ENCODE measurements at regions not wholly inside any gene's neighbourhood (a gene's known extent, or its start where the extent isn't known, plus 50 kb on each side); places are given as distances from the start of the nearest gene placed in this dataset.
A peak's percentile ranks its signal among the peaks of the same experiment; 100 is the strongest.

- no peak for TF ChIP-seq EP300 (IDR thresholded peaks at IDR 0.05)
- no peak for TF ChIP-seq POLR2A (IDR thresholded peaks at IDR 0.05)
Observed at GRCh38 chr14:104383088-104383995, 196.2 kb upstream of the C14orf180 start.

GRCh38 chr14:104383996-104384775 is 195.4 kb upstream of the C14orf180 start:
- TF ChIP-seq CTCF (IDR thresholded peaks at IDR 0.05) (no peak), EP300 (IDR thresholded peaks at IDR 0.05) (no peak), POLR2AphosphoS5 (IDR thresholded peaks at IDR 0.05) (no peak), POLR2A (IDR thresholded peaks at IDR 0.05) (no peak)
- Histone ChIP-seq H3K4me1 (peaks cover 0 to 8% (median 0%) of the 10 kb centered on the region in 4 donors), H3K36me3 (no peaks in the 10 kb centered on the region), H3K4me3 (no peak overlapping the region), H3K27me3 (peaks cover 0 to 34% (median 8%) of the 10 kb centered on the region in 3 donors), H3K9me3 (peaks cover 0 to 23% (median 19%) of the 10 kb centered on the region in 4 donors), H3K27ac (no peak overlapping the region)
- peak in 1 of 2 donors; percentile 71 for DNase-seq
- 35 to 57% (median 46%) methylated on average over 18 to 19 of the region's 19 CpGs for WGBS, 5 donors
- intact Hi-C loops (cut with DNase I; ENCODE audit: low total_unique reads): no loop called here

More at GRCh38 chr14:104383088-104383995, 196.2 kb upstream of the C14orf180 start:
- Histone ChIP-seq H3K4me3 (no peak overlapping the region), H3K27ac (no peak overlapping the region), H3K4me1 (peaks cover 0 to 8% (median 0%) of the 10 kb centered on the region in 4 donors), H3K9me3 (peaks cover 0 to 24% (median 20%) of the 10 kb centered on the region in 4 donors), H3K27me3 (peaks cover 0 to 42% (median 8%) of the 10 kb centered on the region in 3 donors), H3K36me3 (no peaks in the 10 kb centered on the region)
- DNase-seq: peak in 1 of 2 donors; percentile 32
- WGBS, 5 donors: 33 to 45% (median 41%) methylated on average over 26 of the region's 26 CpGs
- intact Hi-C loops (cut with DNase I; ENCODE audit: low total_unique reads): no loop called here

GRCh38 chr14:104384776-104385071 is 194.8 kb upstream of the C14orf180 start:
- H3K4me3 ChIP-seq: no peak overlapping the region
- peaks cover 0 to 18% (median 14%) of the 10 kb centered on the region in 4 donors for H3K9me3 ChIP-seq
- peaks cover 0 to 33% (median 8%) of the 10 kb centered on the region in 3 donors for H3K27me3 ChIP-seq
- 80 to 94% (median 87%) methylated on average over 4 to 6 of the region's 6 CpGs for WGBS, 5 donors
- no peaks in the 10 kb centered on the region for H3K36me3 ChIP-seq
- no peak for DNase-seq
- H3K4me1 ChIP-seq: peaks cover 0 to 8% (median 0%) of the 10 kb centered on the region in 4 donors
- TF ChIP-seq POLR2AphosphoS5 (IDR thresholded peaks at IDR 0.05) (no peak), POLR2A (IDR thresholded peaks at IDR 0.05) (no peak), EP300 (IDR thresholded peaks at IDR 0.05) (no peak), CTCF (IDR thresholded peaks at IDR 0.05) (no peak)
- no peak overlapping the region for H3K27ac ChIP-seq
- intact Hi-C loops (cut with DNase I; ENCODE audit: low total_unique reads): no loop called here

- Histone ChIP-seq H3K4me3 (no peak overlapping the region), H3K4me1 (peaks cover 0 to 8% (median 0%) of the 10 kb centered on the region in 4 donors), H3K36me3 (no peaks in the 10 kb centered on the region), H3K9me3 (peaks cover 0 to 14% (median 11%) of the 10 kb centered on the region in 4 donors), H3K27ac (no peak overlapping the region), H3K27me3 (peaks cover 0 to 33% (median 8%) of the 10 kb centered on the region in 3 donors)
- TF ChIP-seq CTCF (IDR thresholded peaks at IDR 0.05) (no peak), EP300 (IDR thresholded peaks at IDR 0.05) (no peak), POLR2A (IDR thresholded peaks at IDR 0.05) (no peak), POLR2AphosphoS5 (IDR thresholded peaks at IDR 0.05) (no peak)
- intact Hi-C loops (cut with DNase I; ENCODE audit: low total_unique reads): no loop called here
- WGBS, 5 donors: 81 to 84% (median 82%) methylated on average over 15 of the region's 15 CpGs
- DNase-seq: no peak
Observed at GRCh38 chr14:104385111-104385510, 194.5 kb upstream of the C14orf180 start.
